RWPE1 (cell line): ENCODE measurements at regions not wholly inside any gene's neighbourhood (a gene's known extent, or its start where the extent isn't known, plus 50 kb on each side); places are given as distances from the start of the nearest gene placed in this dataset.

Experiments used
- CTCF ChIA-PET: fragments of 350-600 bp; sonication (Branson Sonifier 250); formaldehyde crosslinking; extraction: SDS; loops from one replicate; lab custom pipeline; 2021; lab: Yijun Ruan, JAX
- POLR2A ChIA-PET: fragments of 400-600 bp; formaldehyde crosslinking; extraction: SDS; loops from one replicate; lab custom pipeline; 2020; ENCODE audit warnings: antibody characterized with exemption; ENCODE audit not compliant: low non-redundant PET; lab: Yijun Ruan, JAX
- DNase-seq: peaks from one replicate; pipeline ENCODE4 v3.0.0; 2012; ENCODE audit warnings: low spot score
- H3K27ac ChIP-seq: fragments of 450-650 bp; 2 replicates; pipeline ENCODE4 v1.5.1; 2017
- TF ChIP-seq, protein P1 (sequence below): fragments of 450-650 bp; conservative IDR thresholded peaks from 2 replicates; pipeline ENCODE4 v1.5.1; 2017; ENCODE audit warnings: low read depth, mild to moderate bottlenecking

DNA sequence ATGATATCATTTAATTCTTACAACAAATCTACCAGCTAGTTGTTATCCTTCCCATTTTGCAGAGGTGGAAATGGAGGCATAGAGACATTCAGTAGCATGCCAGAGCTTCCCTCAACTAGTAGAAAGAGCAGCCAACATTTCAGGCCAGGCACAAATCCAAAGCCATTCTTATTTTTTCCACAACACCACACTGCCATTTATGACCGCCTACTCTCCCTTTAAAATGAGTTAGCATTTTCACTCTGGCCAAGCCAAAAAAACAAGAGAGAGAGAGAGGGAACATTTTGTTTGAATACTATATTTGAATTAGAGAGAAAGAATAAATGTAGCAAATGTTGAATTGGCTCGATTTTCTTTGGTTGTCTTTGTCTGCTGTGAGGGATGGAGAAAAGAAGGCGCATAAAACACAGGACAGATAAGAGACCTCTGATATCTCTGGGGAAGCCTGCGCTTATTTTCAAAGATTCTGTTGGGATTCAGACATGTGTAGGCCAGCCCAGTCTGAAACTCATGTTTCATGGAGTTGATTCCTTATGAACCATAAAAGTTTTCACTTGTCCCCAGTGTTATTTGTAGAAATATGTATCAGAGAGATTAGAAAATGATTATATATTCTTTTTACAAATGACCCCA lies 265.7 kb downstream of the RAB28 start:
- TF ChIP-seq, protein P1, sequence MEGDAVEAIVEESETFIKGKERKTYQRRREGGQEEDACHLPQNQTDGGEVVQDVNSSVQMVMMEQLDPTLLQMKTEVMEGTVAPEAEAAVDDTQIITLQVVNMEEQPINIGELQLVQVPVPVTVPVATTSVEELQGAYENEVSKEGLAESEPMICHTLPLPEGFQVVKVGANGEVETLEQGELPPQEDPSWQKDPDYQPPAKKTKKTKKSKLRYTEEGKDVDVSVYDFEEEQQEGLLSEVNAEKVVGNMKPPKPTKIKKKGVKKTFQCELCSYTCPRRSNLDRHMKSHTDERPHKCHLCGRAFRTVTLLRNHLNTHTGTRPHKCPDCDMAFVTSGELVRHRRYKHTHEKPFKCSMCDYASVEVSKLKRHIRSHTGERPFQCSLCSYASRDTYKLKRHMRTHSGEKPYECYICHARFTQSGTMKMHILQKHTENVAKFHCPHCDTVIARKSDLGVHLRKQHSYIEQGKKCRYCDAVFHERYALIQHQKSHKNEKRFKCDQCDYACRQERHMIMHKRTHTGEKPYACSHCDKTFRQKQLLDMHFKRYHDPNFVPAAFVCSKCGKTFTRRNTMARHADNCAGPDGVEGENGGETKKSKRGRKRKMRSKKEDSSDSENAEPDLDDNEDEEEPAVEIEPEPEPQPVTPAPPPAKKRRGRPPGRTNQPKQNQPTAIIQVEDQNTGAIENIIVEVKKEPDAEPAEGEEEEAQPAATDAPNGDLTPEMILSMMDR, result no peak
- CTCF ChIA-PET, result no interaction called here
- POLR2A ChIA-PET, result no interaction called here
- no peak overlapping the region for H3K27ac ChIP-seq
- DNase-seq, result no peak

DNA sequence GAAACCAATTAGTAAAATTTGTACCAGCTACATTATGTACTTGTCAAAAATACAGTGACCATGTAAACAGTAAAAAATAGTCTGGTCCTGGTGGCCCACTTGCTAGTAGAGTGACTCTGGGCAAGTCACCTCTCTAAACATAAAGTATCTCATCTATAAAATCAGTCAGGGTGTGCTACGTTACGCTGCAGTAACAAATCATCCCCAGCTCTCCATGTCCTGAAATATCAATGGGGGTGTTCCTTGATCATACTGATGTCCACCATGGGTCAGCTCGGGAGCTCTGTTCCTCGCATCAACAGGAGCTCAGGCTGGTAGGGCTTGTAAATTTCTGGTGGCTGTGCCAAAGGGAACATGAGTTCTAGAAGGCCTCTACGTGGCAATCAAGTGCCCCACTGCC lies 268.6 kb downstream of the RAB28 start:
- DNase-seq, result no peak

DNA sequence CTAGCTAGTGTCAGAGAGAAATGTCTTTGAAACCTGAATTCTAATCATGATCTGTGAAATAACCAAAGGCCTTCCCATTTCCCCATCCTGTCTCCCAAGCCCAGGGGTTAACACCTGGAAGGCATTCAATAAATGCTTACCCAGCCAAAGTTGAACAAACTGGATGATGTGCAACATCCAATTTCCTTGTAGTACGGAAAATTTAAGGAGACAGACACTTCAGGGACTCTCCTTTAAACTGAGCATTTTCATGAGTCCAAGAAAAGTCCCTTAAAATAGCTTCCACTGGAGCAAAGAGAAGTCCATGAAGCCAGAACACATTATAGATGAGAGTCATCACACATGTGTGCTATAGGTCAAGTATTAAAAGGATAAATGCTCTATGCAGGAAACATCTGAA lies 271.2 kb downstream of the RAB28 start:
- POLR2A ChIA-PET, result no interaction called here
- no peak overlapping the region for H3K27ac ChIP-seq
- CTCF ChIA-PET, result no interaction called here
- TF ChIP-seq, protein P1, result no peak
- no peak for DNase-seq

More for the DNA sequence above, 268.6 kb downstream of the RAB28 start:
- no peak overlapping the region for H3K27ac ChIP-seq
- ChIA-PET POLR2A (no interaction called here), CTCF (no interaction called here)
- TF ChIP-seq, protein P1, result no peak

DNA sequence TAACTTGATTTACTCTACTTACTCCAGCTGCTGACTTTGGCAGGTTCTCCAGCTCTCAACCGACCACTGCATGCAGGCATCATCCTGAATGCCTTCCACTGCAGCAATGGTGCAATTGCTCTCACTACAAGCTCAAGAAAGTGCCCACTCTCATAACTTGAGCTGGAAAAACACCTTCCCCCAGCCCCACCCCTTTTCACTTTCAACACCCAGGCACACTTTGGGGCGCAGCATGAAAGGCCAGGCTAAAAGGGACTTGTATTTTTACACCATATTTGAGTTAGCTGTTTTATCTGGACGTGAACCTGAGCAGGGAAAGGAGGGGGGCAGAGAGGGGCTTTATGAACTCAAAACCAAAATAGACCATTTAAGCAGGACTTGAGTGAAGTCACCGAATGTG lies 274.5 kb downstream of the RAB28 start:
- H3K27ac ChIP-seq, result no peak overlapping the region
- ChIA-PET CTCF (no interaction called here), POLR2A (no interaction called here)
- no peak for DNase-seq
- TF ChIP-seq, protein P1, result no peak

DNA sequence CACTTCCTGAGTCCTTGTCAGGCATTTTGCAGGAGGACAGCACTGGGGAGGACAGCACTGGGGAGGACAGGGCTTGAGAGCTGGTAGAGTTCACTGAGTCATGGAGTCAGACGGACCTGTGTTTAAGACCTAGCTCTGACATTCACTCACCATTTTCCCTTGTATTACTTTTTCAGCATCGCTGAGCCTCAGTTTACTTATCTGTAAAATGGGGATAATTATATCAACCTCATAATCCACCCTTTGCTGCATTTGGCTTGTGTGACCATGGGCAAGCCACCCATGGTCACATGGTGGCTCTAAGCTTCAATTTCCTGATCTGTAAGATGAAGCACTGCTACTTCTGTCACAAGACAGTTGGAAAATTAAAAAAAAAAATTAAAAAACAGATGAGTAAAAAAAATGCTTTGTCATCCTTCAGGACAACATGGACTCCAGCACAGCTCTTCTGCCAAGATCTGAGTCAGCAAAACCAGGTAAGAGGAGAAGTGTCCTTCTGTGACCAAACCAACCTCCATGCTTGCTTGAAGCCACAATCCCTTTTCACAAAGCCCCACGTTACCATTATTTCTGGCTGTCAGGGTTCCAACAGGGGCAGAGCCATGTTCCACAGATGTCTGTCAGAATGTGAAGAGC lies 275.5 kb downstream of the RAB28 start:
- ChIA-PET POLR2A (no interaction called here), CTCF (no interaction called here)
- TF ChIP-seq, protein P1, result no peak
- no peak overlapping the region for H3K27ac ChIP-seq
- DNase-seq, result no peak

DNA sequence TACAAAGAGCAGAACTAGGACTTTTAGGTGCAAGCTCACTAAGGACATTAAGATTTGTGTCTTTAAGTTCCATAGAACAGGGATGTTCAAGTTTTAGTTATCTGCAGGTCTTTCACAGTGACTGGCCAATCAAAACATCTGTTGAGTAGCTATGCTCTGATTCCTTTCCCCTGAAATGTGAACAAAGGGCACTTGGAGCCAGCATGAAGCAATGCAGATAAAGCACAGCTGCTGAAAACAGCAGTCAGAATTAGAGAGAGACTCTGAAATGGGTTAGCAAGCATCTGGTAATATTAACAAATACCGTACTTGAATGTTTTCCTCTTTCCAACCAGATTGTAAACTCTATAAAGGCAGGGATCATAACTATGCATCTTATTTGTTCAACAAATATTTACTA lies 276.9 kb downstream of the RAB28 start:
- POLR2A ChIA-PET, result no interaction called here
- no peak overlapping the region for H3K27ac ChIP-seq
- TF ChIP-seq, protein P1, result no peak
- DNase-seq, result no peak
- CTCF ChIA-PET, result no interaction called here
